ENCODE measurements at regions not wholly inside any gene's neighbourhood (a gene's known extent, or its start where the extent isn't known, plus 50 kb on each side); places are given as distances from the start of the nearest gene placed in this dataset.

DNA sequence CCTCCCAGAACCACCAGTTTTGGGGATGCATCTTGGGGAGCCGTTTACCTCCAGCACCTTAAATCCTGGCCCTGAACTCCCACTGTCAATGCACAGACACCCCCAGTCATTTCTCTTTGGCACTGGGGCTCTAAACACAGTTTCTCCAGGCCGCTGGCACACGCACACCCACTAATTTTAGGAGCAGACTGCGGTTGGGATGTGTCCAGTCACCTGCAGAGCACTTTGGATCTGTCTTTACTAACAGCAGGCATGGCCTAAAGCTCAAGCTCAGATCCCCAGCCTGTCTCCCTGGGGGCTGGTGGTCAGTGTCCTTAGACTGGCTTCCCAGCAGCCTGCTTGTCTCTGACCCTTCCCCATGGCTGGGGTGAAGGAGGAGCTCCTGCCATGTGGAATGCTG lies 49.9 kb downstream of the SYNE3 start:
- no peak for DNase-seq

DNA sequence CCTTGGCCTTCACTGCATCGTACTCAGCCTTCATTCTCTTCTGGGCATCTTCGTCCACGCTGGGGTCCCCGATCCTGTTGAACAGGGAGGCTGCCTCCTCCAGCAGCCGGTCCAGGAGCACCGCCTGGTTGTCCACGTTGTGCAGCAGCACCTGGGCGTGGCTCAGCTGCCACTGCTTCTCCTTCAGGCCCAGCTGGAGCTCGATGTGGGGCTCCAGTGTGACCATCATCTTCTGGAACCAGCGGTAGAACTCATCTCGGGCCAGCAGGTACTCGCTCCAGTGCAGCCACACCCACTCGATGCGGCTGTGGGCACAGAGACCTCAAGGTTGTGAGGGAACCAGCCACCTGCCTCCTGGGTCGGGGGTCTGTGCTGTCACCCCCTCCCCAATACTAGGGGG lies 50.5 kb downstream of the SYNE3 start:
- DNase-seq = no peak

DNA sequence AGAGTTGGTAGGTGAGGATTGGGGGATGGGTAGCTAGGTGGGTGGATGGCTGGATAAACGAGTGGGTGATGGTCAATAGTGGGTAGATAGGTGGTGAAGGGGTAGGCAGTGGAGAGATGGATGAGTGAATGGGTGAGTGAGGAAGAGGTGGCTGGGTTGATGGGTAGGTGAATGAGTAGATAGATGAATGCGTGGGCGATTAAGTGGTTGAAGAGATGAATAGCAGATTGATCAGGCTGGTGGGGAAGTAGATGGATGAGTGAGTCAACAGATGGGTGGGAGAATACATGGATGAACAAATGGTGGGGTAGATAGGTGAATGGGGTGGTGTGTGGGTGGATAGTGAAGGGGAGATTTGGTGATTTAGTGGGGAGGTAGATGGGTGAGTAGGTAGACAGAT lies 51.1 kb downstream of the SYNE3 start:
- no peak for DNase-seq

GRCh38 chr14:95464514-95464913 lies 51.9 kb downstream of the SYNE3 start:
- no peak for DNase-seq

GRCh38 chr14:95464103-95464502 lies 52.3 kb downstream of the SYNE3 start:
- DNase-seq = no peak

GRCh38 chr14:95463171-95463901 lies 53.1 kb downstream of the SYNE3 start:
- DNase-seq = peak; percentile 14

DNA sequence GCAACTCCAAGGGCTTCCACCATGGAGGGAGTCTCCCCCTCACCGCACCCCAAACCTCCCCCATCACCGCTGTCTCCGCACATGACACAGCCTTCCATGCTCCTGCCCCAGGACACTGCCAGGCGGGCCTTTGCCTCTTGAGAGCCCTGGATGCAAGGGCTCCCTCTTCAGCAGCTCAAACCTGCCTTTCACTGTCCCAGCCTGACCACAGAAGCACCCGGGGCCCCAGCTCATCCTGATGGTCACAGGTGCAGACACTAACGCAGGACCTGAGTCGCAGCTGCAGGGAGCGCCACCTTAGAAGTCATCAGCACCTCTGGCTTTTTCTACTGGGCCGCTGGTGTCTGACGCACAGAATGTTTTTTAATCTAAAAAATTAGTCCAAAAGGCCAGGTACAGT lies 54.0 kb downstream of the SYNE3 start:
- no peak for DNase-seq

DNA sequence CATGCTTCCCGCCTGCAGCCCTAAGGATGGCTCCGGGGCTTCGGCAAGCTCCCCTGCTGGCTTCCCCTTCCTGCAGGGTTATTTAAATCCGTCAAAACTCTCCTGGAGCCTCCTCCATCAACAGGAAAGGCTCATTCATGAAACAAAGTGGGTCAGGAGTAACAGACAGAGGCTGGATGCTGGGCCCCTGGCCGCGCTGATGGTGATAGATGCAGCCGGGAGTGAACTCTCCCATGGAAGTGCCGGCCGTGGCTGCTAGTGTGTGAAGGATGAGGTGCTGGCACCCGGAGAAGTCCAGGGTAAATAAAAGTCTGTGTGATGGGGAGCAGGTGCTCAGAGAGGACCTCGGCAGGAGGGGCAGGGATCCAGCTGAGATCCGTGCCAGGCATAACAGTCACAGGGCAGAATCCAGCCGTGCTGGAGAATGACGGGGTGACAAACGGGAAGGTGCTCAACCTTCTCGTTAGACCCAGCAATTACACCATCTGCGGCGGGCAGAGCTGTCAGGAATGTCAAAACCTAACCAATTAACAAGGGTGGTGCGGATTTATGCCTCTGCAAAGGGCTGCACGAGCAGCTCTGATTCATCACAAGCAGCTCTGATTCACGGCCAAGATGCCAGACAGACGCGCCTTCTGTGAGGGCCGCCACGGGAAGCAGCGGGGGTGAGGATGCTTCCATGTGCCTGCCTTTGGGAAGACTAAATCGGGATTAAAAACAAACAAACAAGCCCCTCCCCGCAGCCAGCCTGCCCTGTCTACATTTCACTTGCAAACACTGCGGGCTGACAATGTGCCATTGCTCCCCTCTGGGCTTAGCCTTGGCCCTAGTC lies 55.6 kb downstream of the SYNE3 start:
- peak; percentile 99 for DNase-seq

- no peak for DNase-seq
Measured at GRCh38 chr14:95458906-95459305, 57.5 kb downstream of the SYNE3 start.

GRCh38 chr14:95458459-95458858 lies 58.0 kb downstream of the SYNE3 start:
- no peak for DNase-seq

- no peak for DNase-seq
Measured at GRCh38 chr14:95456281-95456680, 60.2 kb downstream of the SYNE3 start.

- DNase-seq = no peak
Measured at GRCh38 chr14:95455246-95455645, 61.2 kb downstream of the SYNE3 start.

DNA sequence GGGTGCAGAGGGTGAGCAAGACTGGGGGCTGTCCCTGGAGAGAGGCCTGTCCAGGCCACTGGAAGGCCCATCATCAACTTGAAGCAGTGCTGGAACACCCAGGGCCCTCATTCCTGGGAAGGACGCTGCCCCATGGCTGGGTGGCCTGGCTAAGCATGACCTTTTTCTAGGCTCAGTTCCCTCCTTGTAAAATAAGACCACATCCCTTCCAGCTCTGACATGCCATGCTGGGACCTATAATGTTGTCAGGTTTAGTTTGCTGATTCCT lies 62.8 kb downstream of the SYNE3 start:
- DNase-seq = no peak

- no peak for DNase-seq
Measured at GRCh38 chr14:95452893-95453712, 63.3 kb downstream of the SYNE3 start.

- peak; percentile 47 for DNase-seq
Measured at GRCh38 chr14:95452176-95452892, 64.1 kb downstream of the SYNE3 start.

DNA sequence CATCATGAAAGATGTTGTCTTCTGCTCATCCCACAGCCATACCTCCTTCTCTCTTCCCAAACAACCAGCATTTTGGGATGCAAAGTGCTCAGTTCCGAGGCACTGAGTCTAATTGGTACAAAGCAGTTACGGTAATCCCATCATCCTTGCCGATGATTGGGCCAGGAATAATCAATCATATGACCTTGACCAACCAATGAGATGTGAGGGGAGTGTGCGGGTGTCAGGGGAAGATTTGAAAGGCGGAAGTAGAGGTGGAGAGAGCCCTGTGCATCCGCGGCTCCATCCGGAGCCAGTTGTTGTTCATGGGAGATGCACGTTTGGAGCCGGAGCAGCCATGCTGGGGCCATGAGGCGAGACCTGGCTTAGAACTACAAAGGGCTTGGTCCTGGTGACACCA lies 67.3 kb downstream of the SYNE3 start:
- DNase-seq = no peak

GRCh38 chr14:95446470-95446869 lies 70.0 kb downstream of the SYNE3 start:
- no peak for DNase-seq

DNA sequence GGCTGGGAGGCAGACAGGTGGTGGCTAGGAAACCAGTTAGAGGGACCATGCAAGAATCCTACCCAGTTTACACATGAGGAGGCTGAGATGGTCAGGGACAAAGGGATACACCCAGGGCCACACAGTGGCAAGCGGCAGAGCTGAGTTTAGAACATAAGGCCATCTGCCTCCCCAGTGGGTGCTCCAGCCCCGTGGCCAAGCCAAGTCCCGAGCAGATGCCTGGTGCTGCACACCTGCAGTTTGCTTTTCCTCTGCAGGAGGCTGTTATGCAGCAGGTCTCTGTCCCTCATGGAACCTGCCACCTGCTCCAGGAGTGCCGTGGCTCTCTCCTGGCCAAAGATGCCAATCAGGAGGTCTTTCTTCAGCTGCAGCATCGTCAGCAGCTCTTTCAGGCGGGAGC lies 70.8 kb downstream of the SYNE3 start:
- DNase-seq = no peak

- DNase-seq = no peak
Measured at GRCh38 chr14:95445161-95445560, 71.3 kb downstream of the SYNE3 start.

GRCh38 chr14:95444132-95445129 lies 72.0 kb downstream of the SYNE3 start:
- DNase-seq = no peak

GRCh38 chr14:95442633-95443021 lies 73.8 kb downstream of the SYNE3 start:
- DNase-seq = peak; percentile 96

Measured in NCI-H1694 (cell line).